ENCODE measurements at regions not wholly inside any gene's neighbourhood (a gene's known extent, or its start where the extent isn't known, plus 50 kb on each side); places are given as distances from the start of the nearest gene placed in this dataset.

GRCh38 chr6:71551798-71552197 lies 263.2 kb downstream of the OGFRL1 start:
- DNase-seq (ENCODE audit: low spot score): no peak
- no peak for TF ChIP-seq YY1 (IDR thresholded peaks at IDR 0.05)
- TF ChIP-seq, protein P1, sequence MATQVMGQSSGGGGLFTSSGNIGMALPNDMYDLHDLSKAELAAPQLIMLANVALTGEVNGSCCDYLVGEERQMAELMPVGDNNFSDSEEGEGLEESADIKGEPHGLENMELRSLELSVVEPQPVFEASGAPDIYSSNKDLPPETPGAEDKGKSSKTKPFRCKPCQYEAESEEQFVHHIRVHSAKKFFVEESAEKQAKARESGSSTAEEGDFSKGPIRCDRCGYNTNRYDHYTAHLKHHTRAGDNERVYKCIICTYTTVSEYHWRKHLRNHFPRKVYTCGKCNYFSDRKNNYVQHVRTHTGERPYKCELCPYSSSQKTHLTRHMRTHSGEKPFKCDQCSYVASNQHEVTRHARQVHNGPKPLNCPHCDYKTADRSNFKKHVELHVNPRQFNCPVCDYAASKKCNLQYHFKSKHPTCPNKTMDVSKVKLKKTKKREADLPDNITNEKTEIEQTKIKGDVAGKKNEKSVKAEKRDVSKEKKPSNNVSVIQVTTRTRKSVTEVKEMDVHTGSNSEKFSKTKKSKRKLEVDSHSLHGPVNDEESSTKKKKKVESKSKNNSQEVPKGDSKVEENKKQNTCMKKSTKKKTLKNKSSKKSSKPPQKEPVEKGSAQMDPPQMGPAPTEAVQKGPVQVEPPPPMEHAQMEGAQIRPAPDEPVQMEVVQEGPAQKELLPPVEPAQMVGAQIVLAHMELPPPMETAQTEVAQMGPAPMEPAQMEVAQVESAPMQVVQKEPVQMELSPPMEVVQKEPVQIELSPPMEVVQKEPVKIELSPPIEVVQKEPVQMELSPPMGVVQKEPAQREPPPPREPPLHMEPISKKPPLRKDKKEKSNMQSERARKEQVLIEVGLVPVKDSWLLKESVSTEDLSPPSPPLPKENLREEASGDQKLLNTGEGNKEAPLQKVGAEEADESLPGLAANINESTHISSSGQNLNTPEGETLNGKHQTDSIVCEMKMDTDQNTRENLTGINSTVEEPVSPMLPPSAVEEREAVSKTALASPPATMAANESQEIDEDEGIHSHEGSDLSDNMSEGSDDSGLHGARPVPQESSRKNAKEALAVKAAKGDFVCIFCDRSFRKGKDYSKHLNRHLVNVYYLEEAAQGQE (IDR thresholded peaks at IDR 0.05): no peak
- TF ChIP-seq, protein P2, sequence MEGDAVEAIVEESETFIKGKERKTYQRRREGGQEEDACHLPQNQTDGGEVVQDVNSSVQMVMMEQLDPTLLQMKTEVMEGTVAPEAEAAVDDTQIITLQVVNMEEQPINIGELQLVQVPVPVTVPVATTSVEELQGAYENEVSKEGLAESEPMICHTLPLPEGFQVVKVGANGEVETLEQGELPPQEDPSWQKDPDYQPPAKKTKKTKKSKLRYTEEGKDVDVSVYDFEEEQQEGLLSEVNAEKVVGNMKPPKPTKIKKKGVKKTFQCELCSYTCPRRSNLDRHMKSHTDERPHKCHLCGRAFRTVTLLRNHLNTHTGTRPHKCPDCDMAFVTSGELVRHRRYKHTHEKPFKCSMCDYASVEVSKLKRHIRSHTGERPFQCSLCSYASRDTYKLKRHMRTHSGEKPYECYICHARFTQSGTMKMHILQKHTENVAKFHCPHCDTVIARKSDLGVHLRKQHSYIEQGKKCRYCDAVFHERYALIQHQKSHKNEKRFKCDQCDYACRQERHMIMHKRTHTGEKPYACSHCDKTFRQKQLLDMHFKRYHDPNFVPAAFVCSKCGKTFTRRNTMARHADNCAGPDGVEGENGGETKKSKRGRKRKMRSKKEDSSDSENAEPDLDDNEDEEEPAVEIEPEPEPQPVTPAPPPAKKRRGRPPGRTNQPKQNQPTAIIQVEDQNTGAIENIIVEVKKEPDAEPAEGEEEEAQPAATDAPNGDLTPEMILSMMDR (IDR thresholded peaks at IDR 0.05; ENCODE audit: low read depth, low read length, missing input control): no peak
- no peak for TF ChIP-seq RAD21 (IDR thresholded peaks at IDR 0.05)
- no peak for TF ChIP-seq EGR1 (IDR thresholded peaks at IDR 0.05; ENCODE audit: low read depth in 2 of 2)
- no peak for TF ChIP-seq GABPA (IDR thresholded peaks at IDR 0.05 in 1 of 2, conservative IDR thresholded peaks at IDR 0.05 in 1 of 2)
- H3K27me3 ChIP-seq (ENCODE audit: control insufficient read depth in 4 of 4, insufficient read depth in 4 of 4, low read length in 3 of 4): peaks cover 0 to 4% (median 0%) of the 10 kb centered on the region in 4 donors
- H3K27ac ChIP-seq (ENCODE audit: low read depth in 1 of 2, low read length in 2 of 2): no peak overlapping the region
- WGBS: 84% methylated on average over 3 of the region's 3 CpGs
- no peaks in the 10 kb centered on the region for H3K36me3 ChIP-seq (ENCODE audit: control insufficient read depth in 4 of 4, insufficient read depth in 3 of 4, low read depth in 1 of 4, low read length in 3 of 4)
- peaks cover 0 to 11% (median 5%) of the 10 kb centered on the region in 4 donors for H3K9me3 ChIP-seq (ENCODE audit: control insufficient read depth in 4 of 4, low read length in 3 of 4)
- no peak overlapping the region for H3K9ac ChIP-seq (ENCODE audit: low read depth in 1 of 2, low read length in 2 of 2)
- H3K4me1 ChIP-seq (ENCODE audit: control insufficient read depth in 4 of 4, insufficient read depth in 4 of 4, low read length in 3 of 4): no peaks in the 10 kb centered on the region
- no peak overlapping the region for H3K4me3 ChIP-seq (ENCODE audit: low read depth in 1 of 3, low read length in 3 of 3)

DNA sequence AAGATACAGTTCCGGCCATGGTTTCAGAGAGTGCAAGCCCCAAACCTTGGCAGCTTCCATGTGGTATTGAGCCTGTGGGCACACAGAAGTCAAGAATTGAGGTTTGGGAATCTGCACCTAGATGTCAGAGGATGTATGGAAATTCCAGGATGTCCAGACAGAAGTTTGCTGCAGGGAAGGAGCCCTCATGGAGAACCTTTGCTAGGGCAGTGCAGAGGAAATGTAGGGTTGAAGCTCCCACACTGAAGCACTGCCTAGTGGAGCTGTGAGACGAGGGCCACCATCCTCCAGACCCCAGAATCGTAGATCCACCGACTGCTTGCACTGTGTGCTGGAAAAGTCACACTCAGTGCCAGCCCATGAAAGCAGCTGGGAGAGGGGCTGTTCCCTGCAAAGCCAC lies 267.5 kb downstream of the OGFRL1 start:
- DNase-seq (ENCODE audit: low spot score): no peak
- no peaks in the 10 kb centered on the region for H3K36me3 ChIP-seq (ENCODE audit: control insufficient read depth in 4 of 4, insufficient read depth in 3 of 4, low read depth in 1 of 4, low read length in 3 of 4)
- H3K9me3 ChIP-seq (ENCODE audit: control insufficient read depth in 4 of 4, low read length in 3 of 4): peaks cover 0 to 25% (median 10%) of the 10 kb centered on the region in 4 donors
- H3K27ac ChIP-seq (ENCODE audit: low read depth in 1 of 2, low read length in 2 of 2): no peak overlapping the region
- TF ChIP-seq HNF4A (conservative IDR thresholded peaks at IDR 0.05) (no peak), RXRA (IDR thresholded peaks at IDR 0.05) (no peak), FOXA1 (IDR thresholded peaks at IDR 0.05) (no peak), TAF1 (conservative IDR thresholded peaks at IDR 0.05) (no peak), ATF3 (IDR thresholded peaks at IDR 0.05) (no peak), JUND (IDR thresholded peaks at IDR 0.05) (no peak), SP1 (IDR thresholded peaks at IDR 0.05) (no peak), HNF4G (IDR thresholded peaks at IDR 0.05) (no peak), GABPA (IDR thresholded peaks at IDR 0.05 in 1 of 2, conservative IDR thresholded peaks at IDR 0.05 in 1 of 2) (no peak), EGR1 (IDR thresholded peaks at IDR 0.05; ENCODE audit: low read depth in 2 of 2) (no peak), RAD21 (IDR thresholded peaks at IDR 0.05) (no peak), ZBTB33 (IDR thresholded peaks at IDR 0.05) (no peak), YY1 (IDR thresholded peaks at IDR 0.05) (no peak), FOXA2 (IDR thresholded peaks at IDR 0.05) (no peak), NR2F2 (IDR thresholded peaks at IDR 0.05) (no peak)
- TF ChIP-seq, protein P1 (IDR thresholded peaks at IDR 0.05): no peak
- TF ChIP-seq, protein P2 (IDR thresholded peaks at IDR 0.05; ENCODE audit: low read depth, low read length, missing input control): no peak
- TF ChIP-seq, protein P3, sequence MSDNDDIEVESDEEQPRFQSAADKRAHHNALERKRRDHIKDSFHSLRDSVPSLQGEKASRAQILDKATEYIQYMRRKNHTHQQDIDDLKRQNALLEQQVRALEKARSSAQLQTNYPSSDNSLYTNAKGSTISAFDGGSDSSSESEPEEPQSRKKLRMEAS (IDR thresholded peaks at IDR 0.05): no peak
- no peak overlapping the region for H3K9ac ChIP-seq (ENCODE audit: low read depth in 1 of 2, low read length in 2 of 2)
- WGBS: 72% methylated on average over 4 of the region's 4 CpGs
- H3K27me3 ChIP-seq (ENCODE audit: control insufficient read depth in 4 of 4, insufficient read depth in 4 of 4, low read length in 3 of 4): peaks cover 0 to 4% (median 0%) of the 10 kb centered on the region in 4 donors
- no peak overlapping the region for H3K4me3 ChIP-seq (ENCODE audit: low read depth in 1 of 3, low read length in 3 of 3)
- no peaks in the 10 kb centered on the region for H3K4me1 ChIP-seq (ENCODE audit: control insufficient read depth in 4 of 4, insufficient read depth in 4 of 4, low read length in 3 of 4)

Measured in liver (tissue), 8 donors.